IMR-90 (cell line): ENCODE measurements at regions not wholly inside any gene's neighbourhood (a gene's known extent, or its start where the extent isn't known, plus 50 kb on each side); places are given as distances from the start of the nearest gene placed in this dataset.

Experiments used
- ATAC-seq: fragments of 200-7000 bp; cut with Tn5 transposase; 2 replicates; pipeline ENCODE4 v1.9.1; 2020; ENCODE audit warnings: low read depth, mild to moderate bottlenecking, moderate library complexity
- BruUV-seq: library from RNA; stranded (reverse); fragments of 400-500 nt; replicated peaks from 2 replicates; lab custom pipeline; 2021; lab: Mats Ljungman, UMichigan
- CTCF ChIA-PET: fragments of 300-600 bp; formaldehyde crosslinking; extraction: SDS; loops from one replicate; lab custom pipeline; 2021; ENCODE audit warnings: antibody characterized with exemption; lab: Yijun Ruan, JAX
- POLR2A ChIA-PET: fragments of 300-600 bp; sonication (Branson Sonifier 250); formaldehyde crosslinking; loops from one replicate; lab custom pipeline; 2022; ENCODE audit warnings: antibody characterized with exemption; ENCODE audit not compliant: unreplicated experiment; lab: Charles Lee
- DNase-seq: peaks from one replicate; pipeline ENCODE4 v3.0.0; 2013
- H2AFZ ChIP-seq: replicated peaks from 2 replicates; pipeline ENCODE3; 2013; ENCODE audit warnings: low read length, mild to moderate bottlenecking; ENCODE audit not compliant: poor library complexity
- H2AK5ac ChIP-seq: 2 replicates; pipeline ENCODE4 v1.6.1; 2013; ENCODE audit warnings: low read depth, low read length, inconsistent platforms
- H2AK9ac ChIP-seq: replicated peaks from 2 replicates; pipeline ENCODE3; 2013; ENCODE audit warnings: mild to moderate bottlenecking, low read depth, low read length, moderate library complexity; ENCODE audit not compliant: poor library complexity
- H2BK120ac ChIP-seq: 2 replicates; pipeline ENCODE4 v1.6.1; 2013; ENCODE audit warnings: low read depth, low read length, inconsistent platforms
- H2BK15ac ChIP-seq: 3 replicates; pipeline ENCODE4 v1.6.1; 2013; ENCODE audit warnings: low read depth, low read length, inconsistent platforms
- H2BK20ac ChIP-seq: 2 replicates; pipeline ENCODE4 v1.6.1; 2013; ENCODE audit warnings: low read depth, mild to moderate bottlenecking, inconsistent platforms, low read length, moderate library complexity
- H2BK5ac ChIP-seq: 2 replicates; pipeline ENCODE4 v1.6.1; 2013; ENCODE audit warnings: mild to moderate bottlenecking, low read depth, low read length, inconsistent platforms; ENCODE audit not compliant: poor library complexity, severe bottlenecking
- H3K14ac ChIP-seq: replicated peaks from 2 replicates; pipeline ENCODE4 v1.6.1; 2013; ENCODE audit warnings: low read depth, low read length, inconsistent platforms
- H3K18ac ChIP-seq: 2 replicates; pipeline ENCODE4 v1.6.1; 2013; ENCODE audit warnings: low read depth, low read length, control low read depth
- H3K23ac ChIP-seq: 2 replicates; pipeline ENCODE4 v1.6.1; 2013; ENCODE audit warnings: low read depth, low read length, inconsistent platforms
- H3K27ac ChIP-seq: 2 replicates; pipeline ENCODE4 v1.5.1; 2013; ENCODE audit warnings: mild to moderate bottlenecking, control low read depth, low read length; ENCODE audit not compliant: insufficient read depth
- H3K27me3 ChIP-seq: 2 replicates; pipeline ENCODE4 v1.6.1; 2013; ENCODE audit warnings: low read length; ENCODE audit not compliant: control insufficient read depth, insufficient read depth
- H3K36me3 ChIP-seq: 2 replicates; pipeline ENCODE4 v1.6.1; 2013; ENCODE audit warnings: low read length, mixed read lengths; ENCODE audit not compliant: control insufficient read depth, insufficient read depth
- H3K4ac ChIP-seq: 2 replicates; pipeline ENCODE4 v1.6.1; 2013; ENCODE audit warnings: low read depth, low read length, inconsistent platforms
- H3K4me1 ChIP-seq: 2 replicates; pipeline ENCODE4 v1.6.1; 2013; ENCODE audit warnings: low read length, mixed read lengths; ENCODE audit not compliant: control insufficient read depth, insufficient read depth
- H3K4me2 ChIP-seq: 2 replicates; pipeline ENCODE4 v1.6.1; 2013; ENCODE audit warnings: low read depth, mild to moderate bottlenecking, control low read depth, low read length, moderate library complexity
- H3K4me3 ChIP-seq: 2 replicates; pipeline ENCODE4 v1.5.1; 2013; ENCODE audit warnings: low read depth, mild to moderate bottlenecking, control low read depth, low read length, moderate library complexity; ENCODE audit not compliant: insufficient read depth
- H3K56ac ChIP-seq: 2 replicates; pipeline ENCODE4 v1.6.1; 2013; ENCODE audit warnings: low read length, inconsistent platforms; ENCODE audit not compliant: insufficient read depth; ENCODE audit errors: extremely low read depth
- H3K79me1 ChIP-seq, 2 experiments: 2 replicates each; pipeline ENCODE4 v1.6.1; 2013; ENCODE audit warnings: low read length in 2 of 2, inconsistent platforms in 1 of 2, low read depth in 1 of 2
- H3K9ac ChIP-seq: 2 replicates; pipeline ENCODE4 v1.6.1; 2013; ENCODE audit warnings: low read depth, low read length, control low read depth
- H3K9me1 ChIP-seq: 2 replicates; pipeline ENCODE4 v1.6.1; 2013; ENCODE audit warnings: low read length, inconsistent platforms; ENCODE audit not compliant: insufficient read depth
- H3K9me3 ChIP-seq: 2 replicates; pipeline ENCODE4 v1.6.1; 2013; ENCODE audit warnings: low read length; ENCODE audit not compliant: control insufficient read depth, insufficient read depth
- H4K20me1 ChIP-seq: 2 replicates; pipeline ENCODE4 v1.6.1; 2013; ENCODE audit warnings: low read length, inconsistent platforms; ENCODE audit not compliant: insufficient read depth
- H4K5ac ChIP-seq: 2 replicates; pipeline ENCODE4 v1.6.1; 2013; ENCODE audit warnings: mild to moderate bottlenecking, low read depth, low read length, control low read depth
- H4K8ac ChIP-seq, 2 experiments: 2 replicates each; pipeline ENCODE4 v1.6.1; 2013; ENCODE audit warnings: low read depth in 2 of 2, low read length in 2 of 2, control low read depth in 1 of 2, inconsistent platforms in 1 of 2
- H4K91ac ChIP-seq: 2 replicates; pipeline ENCODE4 v1.6.1; 2013; ENCODE audit warnings: low read depth, low read length, inconsistent platforms; ENCODE audit not compliant: insufficient read depth
- CHD1 ChIP-seq: IDR thresholded peaks from 2 replicates; pipeline ENCODE4 v1.6.1; 2012; ENCODE audit warnings: low read depth, low read length, improper control_type of control experiment
- ELK1 ChIP-seq: fragments of 150-350 bp; IDR thresholded peaks from 2 replicates; pipeline ENCODE4 v1.6.1; 2016; ENCODE audit warnings: low read depth, mild to moderate bottlenecking, low read length, moderate library complexity, borderline replicate concordance
- FOS ChIP-seq: fragments of 150-350 bp; IDR thresholded peaks from 2 replicates; pipeline ENCODE4 v1.6.1; 2016; ENCODE audit warnings: low read depth, low read length
- MAFK ChIP-seq: IDR thresholded peaks from 2 replicates; pipeline ENCODE4 v1.6.1; 2012; ENCODE audit warnings: low read depth, low read length, improper control_type of control experiment
- MAZ ChIP-seq: IDR thresholded peaks from 2 replicates; pipeline ENCODE4 v1.6.1; 2012; ENCODE audit warnings: low read depth, mild to moderate bottlenecking, low read length, improper control_type of control experiment, moderate library complexity, borderline replicate concordance
- MXI1 ChIP-seq: IDR thresholded peaks from 2 replicates; pipeline ENCODE4 v1.6.1; 2012; ENCODE audit warnings: low read depth, mild to moderate bottlenecking, low read length, moderate library complexity, borderline replicate concordance
- RAD21 ChIP-seq: IDR thresholded peaks from 2 replicates; pipeline ENCODE4 v1.6.1; 2012; ENCODE audit warnings: low read length, improper control_type of control experiment
- RCOR1 ChIP-seq: IDR thresholded peaks from 2 replicates; pipeline ENCODE4 v1.6.1; 2012; ENCODE audit warnings: mild to moderate bottlenecking, low read length, improper control_type of control experiment; ENCODE audit not compliant: insufficient replicate concordance
- SMC3 ChIP-seq: fragments of 150-350 bp; IDR thresholded peaks from 2 replicates; pipeline ENCODE4 v1.6.1; 2016; ENCODE audit warnings: low read depth, mild to moderate bottlenecking, antibody characterized with exemption, low read length, moderate library complexity
- USF2 ChIP-seq: fragments of 150-350 bp; IDR thresholded peaks from 2 replicates; pipeline ENCODE4 v1.6.1; 2017; ENCODE audit warnings: mild to moderate bottlenecking, antibody characterized with exemption, low read length, low read depth
- WGBS, 2 experiments: methylation state at CpG; one replicate each; pipeline versions ENCODE4 v1.1.5 to v1.1.7; 2013; ENCODE audit warnings: missing lambda C conversion rate in 2 of 2; ENCODE audit not compliant: insufficient read length in 1 of 2; ENCODE audit errors: extremely low coverage in 2 of 2; 5-methylcytosine and 5-hydroxymethylcytosine counted together
- dilution Hi-C: fragments of 300-500 bp; cut with HindIII; formaldehyde crosslinking; loops from one replicate; pipeline ENCODE4 v1.14.3; 2018; ENCODE audit warnings: low sequenced_read_pairs; ENCODE audit not compliant: unreplicated experiment
- in situ Hi-C: fragments of 300-500 bp; cut with MboI; formaldehyde crosslinking; loops from 3 replicates; pipeline ENCODE4 v1.14.3; 2019; ENCODE audit warnings: low sequenced_read_pairs, inconsistent platforms, mixed read lengths
- intact Hi-C: fragments of 100-400 bp; cut with micrococcal nuclease; formaldehyde crosslinking; loops from 2 replicates; pipeline ENCODE4 v1.10.0; 2022
- TF ChIP-seq, protein P1 (sequence below): conservative IDR thresholded peaks from 2 replicates; pipeline ENCODE4 v1.5.1; 2012; ENCODE audit warnings: mild to moderate bottlenecking, low read depth, low read length, improper control_type of control experiment

GRCh38 chr18:75556841-75557240 lies 129.3 kb upstream of the SMIM21 start:
- no peak for TF ChIP-seq MAZ
- TF ChIP-seq, protein P1, sequence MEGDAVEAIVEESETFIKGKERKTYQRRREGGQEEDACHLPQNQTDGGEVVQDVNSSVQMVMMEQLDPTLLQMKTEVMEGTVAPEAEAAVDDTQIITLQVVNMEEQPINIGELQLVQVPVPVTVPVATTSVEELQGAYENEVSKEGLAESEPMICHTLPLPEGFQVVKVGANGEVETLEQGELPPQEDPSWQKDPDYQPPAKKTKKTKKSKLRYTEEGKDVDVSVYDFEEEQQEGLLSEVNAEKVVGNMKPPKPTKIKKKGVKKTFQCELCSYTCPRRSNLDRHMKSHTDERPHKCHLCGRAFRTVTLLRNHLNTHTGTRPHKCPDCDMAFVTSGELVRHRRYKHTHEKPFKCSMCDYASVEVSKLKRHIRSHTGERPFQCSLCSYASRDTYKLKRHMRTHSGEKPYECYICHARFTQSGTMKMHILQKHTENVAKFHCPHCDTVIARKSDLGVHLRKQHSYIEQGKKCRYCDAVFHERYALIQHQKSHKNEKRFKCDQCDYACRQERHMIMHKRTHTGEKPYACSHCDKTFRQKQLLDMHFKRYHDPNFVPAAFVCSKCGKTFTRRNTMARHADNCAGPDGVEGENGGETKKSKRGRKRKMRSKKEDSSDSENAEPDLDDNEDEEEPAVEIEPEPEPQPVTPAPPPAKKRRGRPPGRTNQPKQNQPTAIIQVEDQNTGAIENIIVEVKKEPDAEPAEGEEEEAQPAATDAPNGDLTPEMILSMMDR: no peak
- no peak for TF ChIP-seq SMC3
- no peak for TF ChIP-seq MXI1
- no peak for TF ChIP-seq MAFK
- no peak for TF ChIP-seq CHD1
- no peak for TF ChIP-seq RAD21
- no peak for TF ChIP-seq USF2
- no peak for TF ChIP-seq FOS
- TF ChIP-seq RCOR1: no peak
- no peak for TF ChIP-seq ELK1
- Histone ChIP-seq H3K27ac (no peak overlapping the region), H3K4me1 (no peaks in the 10 kb centered on the region), H4K8ac (no peak overlapping the region), H2AFZ (no peak overlapping the region), H3K9me3 (no peaks in the 10 kb centered on the region), H4K20me1 (no peaks in the 10 kb centered on the region), H3K56ac (no peak overlapping the region), H2BK20ac (no peak overlapping the region), H3K9me1 (no peaks in the 10 kb centered on the region), H3K9ac (no peak overlapping the region), H2BK5ac (no peak overlapping the region), H3K27me3 (peaks cover 2% of the 10 kb centered on the region), H3K14ac (no peak overlapping the region), H3K18ac (no peak overlapping the region), H2AK5ac (no peak overlapping the region), H2AK9ac (no peak overlapping the region), H3K4me2 (no peak overlapping the region), H3K79me1 (no peaks in the 10 kb centered on the region), H4K91ac (no peak overlapping the region), H3K4ac (no peak overlapping the region), H2BK15ac (no peak overlapping the region), H2BK120ac (no peak overlapping the region), H3K36me3 (no peaks in the 10 kb centered on the region), H4K5ac (no peak overlapping the region), H3K4me3 (no peak overlapping the region), H3K23ac (no peak overlapping the region)
- no TSS peak for BruUV-seq
- DNase-seq (no peak), ATAC-seq (no peak)
- dilution Hi-C loops: no loop called here
- intact Hi-C loops: loop anchor here (1.0 kb wide), 1 partner anchor 32 kb away; no protein-coding TSS in a partner anchor
- CTCF ChIA-PET: no interaction called here
- in situ Hi-C loops: no loop called here
- WGBS, 2 experiments: no CpG with 5 or more reads among the region's 3 CpGs
- POLR2A ChIA-PET: no interaction called here
